Heart left ventricle (tissue), 13 donors: ENCODE measurements at regions not wholly inside any gene's neighbourhood (a gene's known extent, or its start where the extent isn't known, plus 50 kb on each side); places are given as distances from the start of the nearest gene placed in this dataset.

Experiments
- CTCF ChIP-seq, 12 donors: fragments of 200-600 bp; sonication (generic) in 4 of 12; IDR thresholded peaks; one replicate each; pipeline versions ENCODE4 v1.5.0 to v1.8.0; 2018 to 2022; ENCODE audit warnings: antibody characterized with exemption in 12 of 12, mild to moderate bottlenecking in 5 of 12
- POLR2A ChIP-seq, 2 donors: fragments of 450-650 bp; IDR thresholded peaks; one replicate each; pipeline ENCODE4 v1.6.1; 2017; ENCODE audit warnings: antibody characterized with exemption in 2 of 2, mild to moderate bottlenecking in 2 of 2, moderate library complexity in 2 of 2
- donor health status: ischemic (EF 13 %, LVEDD 7.1; RV severe dilation, severe dysfunction).
- donor health status: DM: no; HTN: yes; CAD: no.
- donor health status: DM: no; HTN: no; CAD: no.
- donor health status: ischemic (EF 25% LVEDD 6.9; RV normal size, moderate dysfunction).
- donor health status: ischemic (EF 25% LVEDD 5.7; RV mildly dilated, moderate dysfunction).
- donor health status: ischemic (EF 35%, LVEDD 5.7; RV mildly dilated, moderate dysfunction).
- donor health status: nonischemic (EF 11% LVEDD 7.7; RV severe dilation, severe dysfunction).
- donor health status: DM: yes; HTN: yes; CAD: no.
- donor health status: PGD.
- donor health status: ischemic (EF 29% LVEDD 5.4; RV normal size, mild dysfunction).
- donor health status: nonischemic (EF 23%, LVEDD 6.1; RV moderate dilation, normal function).

- TF ChIP-seq POLR2A (IDR thresholded peaks at IDR 0.05) (no peak), CTCF (IDR thresholded peaks at IDR 0.05) (no peak)
Observed at GRCh38 chr13:88978607-88979006, 1307.4 kb downstream of the SLITRK5 start.
